WTC11 (cell line): ENCODE measurements at regions not wholly inside any gene's neighbourhood (a gene's known extent, or its start where the extent isn't known, plus 50 kb on each side); places are given as distances from the start of the nearest gene placed in this dataset.

Source experiments
- FOXK1 ChIP-seq: sonication (generic); formaldehyde crosslinking; IDR thresholded peaks from 2 replicates; pipeline ENCODE4 v1.8.0; 2022; ENCODE audit warnings: mild to moderate bottlenecking, moderate library complexity, missing genetic modification reagents
- FOXP1 ChIP-seq: sonication (generic); formaldehyde crosslinking; IDR thresholded peaks from 2 replicates; pipeline ENCODE4 v1.8.0; 2022; ENCODE audit warnings: missing genetic modification reagents, mild to moderate bottlenecking, moderate library complexity, borderline replicate concordance
- NFATC4 ChIP-seq: fragments of 250-450 bp; sonication (Bioruptor Pico); IDR thresholded peaks from 2 replicates; pipeline ENCODE4 v1.9.0; 2021; ENCODE audit warnings: mild to moderate bottlenecking
- NR3C1 ChIP-seq: sonication (generic); formaldehyde crosslinking; conservative IDR thresholded peaks from 2 replicates; pipeline ENCODE4 v1.8.1; 2023; ENCODE audit warnings: low read depth, mild to moderate bottlenecking, missing genetic modification reagents
- SMAD3 ChIP-seq: sonication (generic); formaldehyde crosslinking; IDR thresholded peaks from 2 replicates; pipeline ENCODE4 v1.8.0; 2022; ENCODE audit warnings: missing genetic modification reagents, mild to moderate bottlenecking, borderline replicate concordance
- TEAD4 ChIP-seq: sonication (generic); formaldehyde crosslinking; IDR thresholded peaks from 2 replicates; pipeline ENCODE4 v1.8.0; 2022; ENCODE audit warnings: mild to moderate bottlenecking, missing genetic modification reagents
- USF1 ChIP-seq: sonication (generic); formaldehyde crosslinking; IDR thresholded peaks from 2 replicates; pipeline ENCODE4 v1.8.0; 2022; ENCODE audit warnings: mild to moderate bottlenecking, missing genetic modification reagents
- ZNF219 ChIP-seq: sonication (generic); formaldehyde crosslinking; IDR thresholded peaks from 2 replicates; pipeline ENCODE4 v1.8.0; 2023; ENCODE audit warnings: missing genetic modification reagents, mild to moderate bottlenecking, borderline replicate concordance
- TF ChIP-seq, protein P1 (sequence below): sonication (generic); formaldehyde crosslinking; IDR thresholded peaks from 2 replicates; pipeline ENCODE4 v1.8.1; 2023; ENCODE audit warnings: mild to moderate bottlenecking, missing genetic modification reagents
- TF ChIP-seq, protein P2 (sequence below): fragments of 200-600 bp; IDR thresholded peaks from 2 replicates; pipeline ENCODE4 v1.8.0; 2022; ENCODE audit warnings: antibody characterized with exemption

DNA sequence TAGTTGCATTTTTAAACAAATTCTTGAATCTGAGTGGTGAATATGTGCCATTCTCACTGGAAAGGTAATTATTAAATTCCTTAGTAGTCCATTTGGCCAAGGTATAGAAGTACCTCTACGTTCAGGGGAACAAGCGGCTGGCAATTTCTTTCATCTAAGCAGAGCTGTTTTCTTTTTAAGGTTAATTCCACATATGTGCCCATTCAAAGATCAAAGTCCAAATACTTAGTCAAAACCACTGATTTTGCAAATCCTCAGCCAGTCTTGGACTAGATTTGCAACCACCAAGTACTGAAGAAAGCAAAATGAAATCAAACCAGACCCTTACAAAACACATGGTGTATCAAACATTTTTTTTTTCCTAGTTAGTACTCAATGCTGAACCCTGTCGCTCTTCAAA lies 68.7 kb upstream of the JDP2 start:
- TF ChIP-seq NFATC4 (CRISPR knock-in tag), result no peak
- TF ChIP-seq USF1, result no peak
- TF ChIP-seq TEAD4 (CRISPR knock-in tag), result no peak
- TF ChIP-seq, protein P1, sequence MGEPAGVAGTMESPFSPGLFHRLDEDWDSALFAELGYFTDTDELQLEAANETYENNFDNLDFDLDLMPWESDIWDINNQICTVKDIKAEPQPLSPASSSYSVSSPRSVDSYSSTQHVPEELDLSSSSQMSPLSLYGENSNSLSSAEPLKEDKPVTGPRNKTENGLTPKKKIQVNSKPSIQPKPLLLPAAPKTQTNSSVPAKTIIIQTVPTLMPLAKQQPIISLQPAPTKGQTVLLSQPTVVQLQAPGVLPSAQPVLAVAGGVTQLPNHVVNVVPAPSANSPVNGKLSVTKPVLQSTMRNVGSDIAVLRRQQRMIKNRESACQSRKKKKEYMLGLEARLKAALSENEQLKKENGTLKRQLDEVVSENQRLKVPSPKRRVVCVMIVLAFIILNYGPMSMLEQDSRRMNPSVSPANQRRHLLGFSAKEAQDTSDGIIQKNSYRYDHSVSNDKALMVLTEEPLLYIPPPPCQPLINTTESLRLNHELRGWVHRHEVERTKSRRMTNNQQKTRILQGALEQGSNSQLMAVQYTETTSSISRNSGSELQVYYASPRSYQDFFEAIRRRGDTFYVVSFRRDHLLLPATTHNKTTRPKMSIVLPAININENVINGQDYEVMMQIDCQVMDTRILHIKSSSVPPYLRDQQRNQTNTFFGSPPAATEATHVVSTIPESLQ (CRISPR knock-in tag), result no peak
- TF ChIP-seq, protein P2, sequence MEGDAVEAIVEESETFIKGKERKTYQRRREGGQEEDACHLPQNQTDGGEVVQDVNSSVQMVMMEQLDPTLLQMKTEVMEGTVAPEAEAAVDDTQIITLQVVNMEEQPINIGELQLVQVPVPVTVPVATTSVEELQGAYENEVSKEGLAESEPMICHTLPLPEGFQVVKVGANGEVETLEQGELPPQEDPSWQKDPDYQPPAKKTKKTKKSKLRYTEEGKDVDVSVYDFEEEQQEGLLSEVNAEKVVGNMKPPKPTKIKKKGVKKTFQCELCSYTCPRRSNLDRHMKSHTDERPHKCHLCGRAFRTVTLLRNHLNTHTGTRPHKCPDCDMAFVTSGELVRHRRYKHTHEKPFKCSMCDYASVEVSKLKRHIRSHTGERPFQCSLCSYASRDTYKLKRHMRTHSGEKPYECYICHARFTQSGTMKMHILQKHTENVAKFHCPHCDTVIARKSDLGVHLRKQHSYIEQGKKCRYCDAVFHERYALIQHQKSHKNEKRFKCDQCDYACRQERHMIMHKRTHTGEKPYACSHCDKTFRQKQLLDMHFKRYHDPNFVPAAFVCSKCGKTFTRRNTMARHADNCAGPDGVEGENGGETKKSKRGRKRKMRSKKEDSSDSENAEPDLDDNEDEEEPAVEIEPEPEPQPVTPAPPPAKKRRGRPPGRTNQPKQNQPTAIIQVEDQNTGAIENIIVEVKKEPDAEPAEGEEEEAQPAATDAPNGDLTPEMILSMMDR, result no peak
- no peak for TF ChIP-seq FOXP1 (CRISPR knock-in tag)
- no peak for TF ChIP-seq FOXK1
- TF ChIP-seq SMAD3 (CRISPR knock-in tag), result no peak
- no peak for TF ChIP-seq NR3C1 (CRISPR knock-in tag)
- TF ChIP-seq ZNF219 (CRISPR knock-in tag), result no peak
